ENCODE measurements at regions not wholly inside any gene's neighbourhood (a gene's known extent, or its start where the extent isn't known, plus 50 kb on each side); places are given as distances from the start of the nearest gene placed in this dataset.

GRCh38 chr9:115169003-115169402 is 51.0 kb upstream of the TNC start:
- DNase-seq, result no peak
- Mint-ChIP-seq H3K27ac (no peak overlapping the region), H3K4me3 (no peak overlapping the region)

GRCh38 chr9:115170358-115171073 is 52.6 kb upstream of the TNC start:
- no peaks in the 10 kb centered on the region for H3K9me3 Mint-ChIP-seq
- H3K4me1 Mint-ChIP-seq (ENCODE audit: low read depth in 2 of 2), result no peaks in the 10 kb centered on the region
- H3K27me3 Mint-ChIP-seq, result peaks cover 0 to 12% of the 10 kb centered on the region in 2 donors
- DNase-seq (no peak), ATAC-seq (replicated peaks) (no peak)
- H3K4me3 Mint-ChIP-seq, result no peak overlapping the region
- no peaks in the 10 kb centered on the region for H3K36me3 Mint-ChIP-seq (ENCODE audit: insufficient read depth)
- no peak overlapping the region for H3K27ac Mint-ChIP-seq

More at GRCh38 chr9:115169003-115169402, 51.0 kb upstream of the TNC start:
- Mint-ChIP-seq H3K9me3 (no peaks in the 10 kb centered on the region), H3K36me3 (ENCODE audit: insufficient read depth) (no peaks in the 10 kb centered on the region), H3K27me3 (peaks cover 0 to 12% of the 10 kb centered on the region in 2 donors), H3K4me1 (ENCODE audit: low read depth in 2 of 2) (no peaks in the 10 kb centered on the region)
- no peak for ATAC-seq (replicated peaks)

GRCh38 chr9:115171921-115172388 is 54.0 kb upstream of the TNC start:
- no peak overlapping the region for H3K4me3 Mint-ChIP-seq
- H3K36me3 Mint-ChIP-seq (ENCODE audit: insufficient read depth), result no peaks in the 10 kb centered on the region
- H3K4me1 Mint-ChIP-seq (ENCODE audit: low read depth in 2 of 2), result no peaks in the 10 kb centered on the region
- H3K9me3 Mint-ChIP-seq, result no peaks in the 10 kb centered on the region
- no peak for ATAC-seq (replicated peaks)
- H3K27ac Mint-ChIP-seq, result no peak overlapping the region
- peaks cover 0 to 12% of the 10 kb centered on the region in 2 donors for H3K27me3 Mint-ChIP-seq
- DNase-seq, result no peak

GRCh38 chr9:115182264-115182663 is 64.3 kb upstream of the TNC start:
- ATAC-seq (replicated peaks) (no peak), DNase-seq (no peak)
- Mint-ChIP-seq H3K27me3 (peaks cover 11 to 14% of the 10 kb centered on the region in 2 donors), H3K36me3 (ENCODE audit: insufficient read depth) (no peaks in the 10 kb centered on the region), H3K9me3 (no peaks in the 10 kb centered on the region), H3K4me1 (ENCODE audit: low read depth in 2 of 2) (no peaks in the 10 kb centered on the region), H3K4me3 (no peak overlapping the region), H3K27ac (no peak overlapping the region)

GRCh38 chr9:115183436-115183835 is 65.5 kb upstream of the TNC start:
- DNase-seq, result no peak
- ATAC-seq (replicated peaks), result no peak
- no peaks in the 10 kb centered on the region for H3K9me3 Mint-ChIP-seq
- H3K27ac Mint-ChIP-seq, result no peak overlapping the region
- no peaks in the 10 kb centered on the region for H3K36me3 Mint-ChIP-seq (ENCODE audit: insufficient read depth)
- no peaks in the 10 kb centered on the region for H3K4me1 Mint-ChIP-seq (ENCODE audit: low read depth in 2 of 2)
- H3K27me3 Mint-ChIP-seq, result peaks cover 13 to 14% of the 10 kb centered on the region in 2 donors
- H3K4me3 Mint-ChIP-seq, result no peak overlapping the region

- peaks cover 20 to 34% of the 10 kb centered on the region in 2 donors for H3K27me3 Mint-ChIP-seq
- no peak overlapping the region for H3K27ac Mint-ChIP-seq
- no peaks in the 10 kb centered on the region for H3K9me3 Mint-ChIP-seq
- ATAC-seq (replicated peaks), result no peak
- no peaks in the 10 kb centered on the region for H3K4me1 Mint-ChIP-seq (ENCODE audit: low read depth in 2 of 2)
- H3K4me3 Mint-ChIP-seq, result no peak overlapping the region
- DNase-seq, result no peak
- no peaks in the 10 kb centered on the region for H3K36me3 Mint-ChIP-seq (ENCODE audit: insufficient read depth)
These were observed 71.7 kb upstream of the TNC start for GRCh38 chr9:115189686-115190085.

- Mint-ChIP-seq H3K36me3 (ENCODE audit: insufficient read depth) (no peaks in the 10 kb centered on the region), H3K27ac (no peak overlapping the region), H3K4me1 (ENCODE audit: low read depth in 2 of 2) (no peaks in the 10 kb centered on the region), H3K27me3 (peaks cover 7 to 34% of the 10 kb centered on the region in 2 donors), H3K4me3 (no peak overlapping the region), H3K9me3 (no peaks in the 10 kb centered on the region)
- ATAC-seq (replicated peaks) (no peak), DNase-seq (no peak)
These were observed 73.7 kb upstream of the TNC start for GRCh38 chr9:115191667-115192066.

- no peaks in the 10 kb centered on the region for H3K9me3 Mint-ChIP-seq
- no peak overlapping the region for H3K4me3 Mint-ChIP-seq
- H3K4me1 Mint-ChIP-seq (ENCODE audit: low read depth in 2 of 2), result no peaks in the 10 kb centered on the region
- H3K27me3 Mint-ChIP-seq, result peaks cover 7 to 39% of the 10 kb centered on the region in 2 donors
- no peak overlapping the region for H3K27ac Mint-ChIP-seq
- H3K36me3 Mint-ChIP-seq (ENCODE audit: insufficient read depth), result no peaks in the 10 kb centered on the region
- DNase-seq (no peak), ATAC-seq (replicated peaks) (no peak)
These were observed 74.3 kb upstream of the TNC start for GRCh38 chr9:115192280-115192679.

- ATAC-seq (replicated peaks) (no peak), DNase-seq (no peak)
- H3K4me1 Mint-ChIP-seq (ENCODE audit: low read depth in 2 of 2), result no peaks in the 10 kb centered on the region
- H3K4me3 Mint-ChIP-seq, result no peak overlapping the region
- H3K27ac Mint-ChIP-seq, result no peak overlapping the region
- H3K27me3 Mint-ChIP-seq, result peaks cover 7 to 39% of the 10 kb centered on the region in 2 donors
- no peaks in the 10 kb centered on the region for H3K36me3 Mint-ChIP-seq (ENCODE audit: insufficient read depth)
- H3K9me3 Mint-ChIP-seq, result no peaks in the 10 kb centered on the region
These were observed 75.0 kb upstream of the TNC start for GRCh38 chr9:115192835-115193525.

- DNase-seq (no peak), ATAC-seq (replicated peaks) (no peak)
- Mint-ChIP-seq H3K36me3 (ENCODE audit: insufficient read depth) (no peaks in the 10 kb centered on the region), H3K9me3 (no peaks in the 10 kb centered on the region), H3K27ac (no peak overlapping the region), H3K4me1 (ENCODE audit: low read depth in 2 of 2) (no peaks in the 10 kb centered on the region), H3K4me3 (no peak overlapping the region), H3K27me3 (peaks cover 7 to 34% of the 10 kb centered on the region in 2 donors)
These were observed 75.8 kb upstream of the TNC start for GRCh38 chr9:115193777-115194176.

GRCh38 chr9:115194216-115194615 is 76.3 kb upstream of the TNC start:
- no peak for ATAC-seq (replicated peaks)
- no peak for DNase-seq
- no peaks in the 10 kb centered on the region for H3K9me3 Mint-ChIP-seq
- H3K4me1 Mint-ChIP-seq (ENCODE audit: low read depth in 2 of 2), result no peaks in the 10 kb centered on the region
- H3K36me3 Mint-ChIP-seq (ENCODE audit: insufficient read depth), result no peaks in the 10 kb centered on the region
- peaks cover 10 to 34% of the 10 kb centered on the region in 2 donors for H3K27me3 Mint-ChIP-seq
- H3K4me3 Mint-ChIP-seq, result no peak overlapping the region
- H3K27ac Mint-ChIP-seq, result no peak overlapping the region

- H3K27me3 Mint-ChIP-seq, result peaks cover 27 to 45% of the 10 kb centered on the region in 2 donors
- no peaks in the 10 kb centered on the region for H3K36me3 Mint-ChIP-seq (ENCODE audit: insufficient read depth)
- no peak overlapping the region for H3K27ac Mint-ChIP-seq
- no peak overlapping the region for H3K4me3 Mint-ChIP-seq
- no peak for DNase-seq
- no peak for ATAC-seq (replicated peaks)
- H3K9me3 Mint-ChIP-seq, result no peaks in the 10 kb centered on the region
- H3K4me1 Mint-ChIP-seq (ENCODE audit: low read depth in 2 of 2), result no peaks in the 10 kb centered on the region
These were observed 78.0 kb upstream of the TNC start for GRCh38 chr9:115195912-115196311.

- Mint-ChIP-seq H3K27ac (no peak overlapping the region), H3K9me3 (no peaks in the 10 kb centered on the region), H3K36me3 (ENCODE audit: insufficient read depth) (no peaks in the 10 kb centered on the region), H3K27me3 (peaks cover 33 to 49% of the 10 kb centered on the region in 2 donors), H3K4me3 (no peak overlapping the region), H3K4me1 (ENCODE audit: low read depth in 2 of 2) (no peaks in the 10 kb centered on the region)
- DNase-seq, result no peak
- ATAC-seq (replicated peaks), result no peak
These were observed 79.0 kb upstream of the TNC start for GRCh38 chr9:115196919-115197318.

- no peaks in the 10 kb centered on the region for H3K4me1 Mint-ChIP-seq (ENCODE audit: low read depth in 2 of 2)
- no peak overlapping the region for H3K4me3 Mint-ChIP-seq
- H3K27ac Mint-ChIP-seq, result no peak overlapping the region
- peaks cover 33 to 45% of the 10 kb centered on the region in 2 donors for H3K27me3 Mint-ChIP-seq
- H3K9me3 Mint-ChIP-seq, result no peaks in the 10 kb centered on the region
- ATAC-seq (replicated peaks), result no peak
- no peak for DNase-seq
- H3K36me3 Mint-ChIP-seq (ENCODE audit: insufficient read depth), result no peaks in the 10 kb centered on the region
These were observed 80.0 kb upstream of the TNC start for GRCh38 chr9:115198001-115198400.

Data from effector memory CD8-positive, alpha-beta T cell (primary cell).